ENCODE measurements at regions not wholly inside any gene's neighbourhood (a gene's known extent, or its start where the extent isn't known, plus 50 kb on each side); places are given as distances from the start of the nearest gene placed in this dataset.

DNA sequence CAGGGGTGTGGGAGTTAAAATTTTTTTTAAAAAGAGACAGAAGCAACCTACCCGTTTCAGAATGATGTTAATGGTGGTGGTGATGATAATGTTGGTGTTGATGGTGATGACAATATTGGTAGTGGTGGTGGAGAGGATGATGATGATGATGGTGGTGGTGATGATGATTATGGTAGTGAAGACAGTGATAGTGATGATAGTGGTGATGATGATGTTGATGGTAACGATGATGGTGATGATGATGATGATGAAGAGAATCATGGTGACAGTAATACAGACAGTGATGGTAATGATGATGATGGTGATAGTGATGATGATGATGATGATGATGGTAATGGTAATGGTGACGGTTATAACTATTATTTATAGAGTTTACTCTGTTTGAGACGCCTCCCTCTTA lies 117.6 kb downstream of the ICE1 start:
- H3K4me1 Mint-ChIP-seq (ENCODE audit: low read depth) = no peaks in the 10 kb centered on the region
- DNase-seq (ENCODE audit: low spot score) = no peak
- TF ChIP-seq, protein P1, sequence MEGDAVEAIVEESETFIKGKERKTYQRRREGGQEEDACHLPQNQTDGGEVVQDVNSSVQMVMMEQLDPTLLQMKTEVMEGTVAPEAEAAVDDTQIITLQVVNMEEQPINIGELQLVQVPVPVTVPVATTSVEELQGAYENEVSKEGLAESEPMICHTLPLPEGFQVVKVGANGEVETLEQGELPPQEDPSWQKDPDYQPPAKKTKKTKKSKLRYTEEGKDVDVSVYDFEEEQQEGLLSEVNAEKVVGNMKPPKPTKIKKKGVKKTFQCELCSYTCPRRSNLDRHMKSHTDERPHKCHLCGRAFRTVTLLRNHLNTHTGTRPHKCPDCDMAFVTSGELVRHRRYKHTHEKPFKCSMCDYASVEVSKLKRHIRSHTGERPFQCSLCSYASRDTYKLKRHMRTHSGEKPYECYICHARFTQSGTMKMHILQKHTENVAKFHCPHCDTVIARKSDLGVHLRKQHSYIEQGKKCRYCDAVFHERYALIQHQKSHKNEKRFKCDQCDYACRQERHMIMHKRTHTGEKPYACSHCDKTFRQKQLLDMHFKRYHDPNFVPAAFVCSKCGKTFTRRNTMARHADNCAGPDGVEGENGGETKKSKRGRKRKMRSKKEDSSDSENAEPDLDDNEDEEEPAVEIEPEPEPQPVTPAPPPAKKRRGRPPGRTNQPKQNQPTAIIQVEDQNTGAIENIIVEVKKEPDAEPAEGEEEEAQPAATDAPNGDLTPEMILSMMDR (IDR thresholded peaks at IDR 0.05) = no peak
- no peak overlapping the region for H3K27ac Mint-ChIP-seq (ENCODE audit: unreplicated experiment)
- peaks cover 2% of the 10 kb centered on the region for H3K9me3 Mint-ChIP-seq (ENCODE audit: low read depth)
- H3K4me3 Mint-ChIP-seq (ENCODE audit: unreplicated experiment) = no peak overlapping the region
- no peaks in the 10 kb centered on the region for H3K36me3 Mint-ChIP-seq (ENCODE audit: low read depth)
- peaks cover 9% of the 10 kb centered on the region for H3K27me3 Mint-ChIP-seq (ENCODE audit: low read depth)

All from chondrocyte (in vitro differentiated cells).